NCI-H2081 treated with DMSO at 0.1 percent for 48 hours (cell line): ENCODE measurements at regions not wholly inside any gene's neighbourhood (a gene's known extent, or its start where the extent isn't known, plus 50 kb on each side); places are given as distances from the start of the nearest gene placed in this dataset.
"Not testable (repeated sequence)": the region's sequence is repeated elsewhere in the genome, so short reads cannot be mapped to it uniquely, and the experiment has no call there.

Experiments used
- DNase-seq: peaks from one replicate; lab custom pipeline; 2025; lab: John Stamatoyannopoulos, UW

- no peak for DNase-seq
Observed at GRCh38 chr1:172837816-172838679, 179.1 kb downstream of the FASLG start.

- DNase-seq = no peak
Observed at GRCh38 chr1:172838680-172839313, 179.9 kb downstream of the FASLG start.

- not testable (repeated sequence) for DNase-seq
Observed at GRCh38 chr1:172839639-172840038, 180.7 kb downstream of the FASLG start.

GRCh38 chr1:172843444-172843843 lies 184.5 kb downstream of the FASLG start:
- DNase-seq = no peak

- no peak for DNase-seq
Observed at GRCh38 chr1:172845371-172845770, 186.5 kb downstream of the FASLG start.

- DNase-seq = no peak
Observed at GRCh38 chr1:172845865-172846264, 187.0 kb downstream of the FASLG start.

- not testable (repeated sequence) for DNase-seq
Observed at GRCh38 chr1:172847814-172848213, 188.9 kb downstream of the FASLG start.

GRCh38 chr1:172849653-172850052 lies 190.8 kb downstream of the FASLG start:
- DNase-seq = no peak

GRCh38 chr1:172851077-172851476 lies 192.2 kb downstream of the FASLG start:
- DNase-seq = no peak

GRCh38 chr1:172851856-172852255 lies 193.0 kb downstream of the FASLG start:
- DNase-seq = no peak

GRCh38 chr1:172855983-172856382 lies 194.8 kb downstream of the TNFSF18 start:
- not testable (repeated sequence) for DNase-seq

- no peak for DNase-seq
Observed at GRCh38 chr1:172863031-172863430, 187.7 kb downstream of the TNFSF18 start.

- no peak for DNase-seq
Observed at GRCh38 chr1:172867216-172867818, 183.4 kb downstream of the TNFSF18 start.

GRCh38 chr1:172870901-172871606 lies 179.7 kb downstream of the TNFSF18 start:
- DNase-seq = no peak

- DNase-seq = no peak
Observed at GRCh38 chr1:172874950-172875349, 175.8 kb downstream of the TNFSF18 start.

- no peak for DNase-seq
Observed at GRCh38 chr1:172875892-172876291, 174.8 kb downstream of the TNFSF18 start.

- no peak for DNase-seq
Observed at GRCh38 chr1:172882385-172882784, 168.4 kb downstream of the TNFSF18 start.

GRCh38 chr1:172882791-172883386 lies 167.9 kb downstream of the TNFSF18 start:
- no peak for DNase-seq

GRCh38 chr1:172883387-172883791 lies 167.4 kb downstream of the TNFSF18 start:
- DNase-seq = no peak

- no peak for DNase-seq
Observed at GRCh38 chr1:172883844-172884243, 166.9 kb downstream of the TNFSF18 start.

- no peak for DNase-seq
Observed at GRCh38 chr1:172885411-172885810, 165.3 kb downstream of the TNFSF18 start.

- DNase-seq = no peak
Observed at GRCh38 chr1:172885971-172886370, 164.8 kb downstream of the TNFSF18 start.
